PC-3 (cell line): ENCODE measurements at regions not wholly inside any gene's neighbourhood (a gene's known extent, or its start where the extent isn't known, plus 50 kb on each side); places are given as distances from the start of the nearest gene placed in this dataset.

Experiments
- ATAC-seq: fragments of 200-7000 bp; cut with Tn5 transposase; 2 replicates; pipeline ENCODE4 v1.9.1; 2020; ENCODE audit warnings: mild to moderate bottlenecking, moderate library complexity
- BruUV-seq: library from RNA; stranded (reverse); fragments of 400-500 nt; replicated peaks from 2 replicates; lab custom pipeline; 2021; lab: Mats Ljungman, UMichigan
- CTCF ChIA-PET: fragments of 300-600 bp; sonication (Branson Sonifier 250); formaldehyde crosslinking; loops from one replicate; lab custom pipeline; 2022; ENCODE audit warnings: antibody characterized with exemption; lab: Charles Lee
- POLR2A ChIA-PET: fragments of 300-600 bp; sonication (Branson Sonifier 250); formaldehyde crosslinking; loops from one replicate; lab custom pipeline; 2022; ENCODE audit warnings: antibody characterized with exemption; ENCODE audit not compliant: unreplicated experiment; lab: Charles Lee
- DNase-seq: peaks from one replicate; pipeline ENCODE4 v3.0.0-alpha.2; 2015
- H2AFZ ChIP-seq: fragments of 300-600 bp; sonication (generic); 2 replicates; pipeline ENCODE4 v1.6.0; 2016; ENCODE audit warnings: antibody characterized with exemption, low read length
- H3F3A ChIP-seq: fragments of 300-600 bp; sonication (generic); one replicate; pipeline ENCODE4 v1.6.0; 2017; ENCODE audit warnings: antibody characterized with exemption, low read length, control low read depth, mild to moderate bottlenecking; ENCODE audit not compliant: unreplicated experiment
- H3K27ac ChIP-seq: fragments of 300-600 bp; sonication (generic); 2 replicates; pipeline ENCODE4 v1.5.1; 2016; ENCODE audit warnings: mild to moderate bottlenecking, low read length
- H3K27me3 ChIP-seq: fragments of 300-600 bp; sonication (generic); 2 replicates; pipeline ENCODE4 v1.6.1; 2016; ENCODE audit warnings: low read length, mixed read lengths
- H3K36me3 ChIP-seq: fragments of 300-600 bp; sonication (generic); 2 replicates; pipeline ENCODE4 v1.6.1; 2016; ENCODE audit warnings: low read depth, mixed run types, low read length, mixed read lengths
- H3K4me1 ChIP-seq: fragments of 300-600 bp; sonication (generic); 2 replicates; pipeline ENCODE4 v1.5.1; 2016; ENCODE audit warnings: low read length; ENCODE audit not compliant: insufficient read depth
- H3K4me2 ChIP-seq: fragments of 300-600 bp; sonication (generic); 2 replicates; pipeline ENCODE4 v1.6.0; 2016; ENCODE audit warnings: low read length
- H3K4me3 ChIP-seq: fragments of 300-600 bp; sonication (generic); 2 replicates; pipeline ENCODE4 v1.5.1; 2016; ENCODE audit warnings: mild to moderate bottlenecking, low read length, mixed read lengths
- H3K79me2 ChIP-seq: fragments of 300-600 bp; sonication (generic); 2 replicates; pipeline ENCODE4 v1.6.1; 2017; ENCODE audit warnings: low read length, mixed read lengths
- H3K9ac ChIP-seq: fragments of 300-600 bp; sonication (generic); 2 replicates; pipeline ENCODE4 v1.6.0; 2016; ENCODE audit warnings: mild to moderate bottlenecking, low read length
- H3K9me2 ChIP-seq: fragments of 300-600 bp; sonication (generic); replicated peaks from 2 replicates; pipeline ENCODE4 v1.6.1; 2016; ENCODE audit warnings: mixed run types, low read length, mixed read lengths
- H3K9me3 ChIP-seq: fragments of 300-600 bp; sonication (generic); 2 replicates; pipeline ENCODE4 v1.6.1; 2016; ENCODE audit warnings: low read length, mixed read lengths
- H4K20me1 ChIP-seq: fragments of 300-600 bp; sonication (generic); 2 replicates; pipeline ENCODE4 v1.6.1; 2016; ENCODE audit warnings: low read length, mixed read lengths
- CTCF ChIP-seq: fragments of 300-600 bp; sonication (generic); conservative IDR thresholded peaks from 2 replicates; pipeline ENCODE4 v1.5.1; 2017; ENCODE audit warnings: antibody characterized with exemption, low read depth, mild to moderate bottlenecking, low read length
- EZH2 ChIP-seq: fragments of 300-600 bp; sonication (generic); IDR thresholded peaks from one replicate; pipeline ENCODE4 v1.6.1; 2017; ENCODE audit warnings: antibody characterized with exemption, mild to moderate bottlenecking, low read length; ENCODE audit not compliant: unreplicated experiment
- EZH2phosphoT487 ChIP-seq: fragments of 300-600 bp; sonication (generic); IDR thresholded peaks from 2 replicates; pipeline ENCODE4 v1.6.1; 2018; ENCODE audit warnings: mild to moderate bottlenecking, antibody characterized with exemption, low read length, borderline replicate concordance
- intact Hi-C: fragments of 100-400 bp; cut with micrococcal nuclease; formaldehyde crosslinking; loops from 2 replicates; pipeline ENCODE4 v1.9.0; 2023

- no peaks in the 10 kb centered on the region for H3F3A ChIP-seq
- no peak overlapping the region for H3K4me3 ChIP-seq
- TF ChIP-seq CTCF (no peak), EZH2phosphoT487 (no peak), EZH2 (no peak)
- H4K20me1 ChIP-seq = no peaks in the 10 kb centered on the region
- no peaks in the 10 kb centered on the region for H3K9me3 ChIP-seq
- H3K27ac ChIP-seq = no peak overlapping the region
- no TSS peak for BruUV-seq
- H3K27me3 ChIP-seq = peaks cover 13% of the 10 kb centered on the region; the same call in 1 of the 2 replicates
- ATAC-seq = no peak
- no peak overlapping the region for H3K4me2 ChIP-seq
- no peaks in the 10 kb centered on the region for H3K36me3 ChIP-seq
- intact Hi-C loops = no loop called here
- no peak for DNase-seq
- CTCF ChIA-PET = no interaction called here
- no peaks in the 10 kb centered on the region for H3K9me2 ChIP-seq
- no peak overlapping the region for H2AFZ ChIP-seq
- H3K79me2 ChIP-seq = no peaks in the 10 kb centered on the region
- H3K9ac ChIP-seq = no peak overlapping the region
- no peaks in the 10 kb centered on the region for H3K4me1 ChIP-seq
- POLR2A ChIA-PET = no interaction called here
Observed at GRCh38 chr9:2269778-2270177, 254.6 kb downstream of the SMARCA2 start.

- no peak for DNase-seq
- POLR2A ChIA-PET = no interaction called here
- Histone ChIP-seq H2AFZ (no peak overlapping the region), H3F3A (no peaks in the 10 kb centered on the region), H3K27ac (no peak overlapping the region), H3K4me1 (no peaks in the 10 kb centered on the region), H3K9ac (no peak overlapping the region), H4K20me1 (no peaks in the 10 kb centered on the region), H3K4me3 (no peak overlapping the region), H3K27me3 (peaks cover 13% of the 10 kb centered on the region; the same call in 1 of the 2 replicates), H3K9me2 (no peaks in the 10 kb centered on the region), H3K9me3 (no peaks in the 10 kb centered on the region), H3K36me3 (no peaks in the 10 kb centered on the region), H3K79me2 (no peaks in the 10 kb centered on the region), H3K4me2 (no peak overlapping the region)
- no peak for ATAC-seq
- intact Hi-C loops = no loop called here
- no peak for TF ChIP-seq EZH2
- no peak for TF ChIP-seq EZH2phosphoT487
- TF ChIP-seq CTCF = no peak
- CTCF ChIA-PET = no interaction called here
- no TSS peak for BruUV-seq
Observed at GRCh38 chr9:2270565-2270964, 255.4 kb downstream of the SMARCA2 start.

- Histone ChIP-seq H3K9me3 (no peaks in the 10 kb centered on the region), H3K4me2 (no peak overlapping the region), H2AFZ (no peak overlapping the region), H3K36me3 (no peaks in the 10 kb centered on the region), H3K79me2 (no peaks in the 10 kb centered on the region), H3F3A (no peaks in the 10 kb centered on the region), H3K27ac (no peak overlapping the region), H3K9me2 (no peaks in the 10 kb centered on the region), H4K20me1 (no peaks in the 10 kb centered on the region), H3K4me3 (no peak overlapping the region), H3K4me1 (no peaks in the 10 kb centered on the region), H3K27me3 (peaks cover 13% of the 10 kb centered on the region; the same call in 1 of the 2 replicates), H3K9ac (no peak overlapping the region)
- ChIA-PET POLR2A (no interaction called here), CTCF (interaction anchor here (0.6 kb wide), 1 partner anchor 114 kb away, joined by 5 read pairs; no protein-coding TSS in a partner anchor)
- BruUV-seq = no TSS peak
- TF ChIP-seq CTCF (no peak), EZH2 (no peak), EZH2phosphoT487 (no peak)
- DNase-seq (peak; percentile 33), ATAC-seq (no peak)
- intact Hi-C loops = no loop called here
Observed at GRCh38 chr9:2271426-2271825, 256.3 kb downstream of the SMARCA2 start.
